ENCODE measurements at regions not wholly inside any gene's neighbourhood (a gene's known extent, or its start where the extent isn't known, plus 50 kb on each side); places are given as distances from the start of the nearest gene placed in this dataset.
A peak's percentile ranks its signal among the peaks of the same experiment; 100 is the strongest.

GRCh38 chr5:35324201-35324600, 93.9 kb upstream of the PRLR start:
- CTCF ChIA-PET, result interaction anchor here (0.5 kb wide), 1 partner anchor 10 kb away, joined by 5 read pairs; no protein-coding TSS in a partner anchor
- peaks cover 18% of the 10 kb centered on the region for H3K9me3 Mint-ChIP-seq (ENCODE audit: low read depth, unreplicated experiment)
- BruUV-seq (replicated peaks), result no TSS peak

GRCh38 chr5:35320029-35320428, 89.7 kb upstream of the PRLR start:
- no peaks in the 10 kb centered on the region for H3K27me3 Mint-ChIP-seq (ENCODE audit: unreplicated experiment)
- no peak for DNase-seq
- H3K4me3 Mint-ChIP-seq (ENCODE audit: low read depth, unreplicated experiment), result no peak overlapping the region
- H3K36me3 Mint-ChIP-seq (ENCODE audit: insufficient read depth, unreplicated experiment), result no peaks in the 10 kb centered on the region
- BruUV-seq (replicated peaks), result no TSS peak
- no peaks in the 10 kb centered on the region for H3K4me1 Mint-ChIP-seq (ENCODE audit: low read depth, unreplicated experiment)
- intact Hi-C loops (cut with micrococcal nuclease; ENCODE audit: unreplicated experiment), result no loop called here
- CTCF ChIA-PET, result no interaction called here
- H3K9me3 Mint-ChIP-seq (ENCODE audit: low read depth, unreplicated experiment), result peaks cover 16% of the 10 kb centered on the region
- H3K27ac Mint-ChIP-seq (ENCODE audit: unreplicated experiment), result no peak overlapping the region
- TF ChIP-seq CTCF (IDR thresholded peaks at IDR 0.05; ENCODE audit: unreplicated experiment), result no peak

More at GRCh38 chr5:35324201-35324600, 93.9 kb upstream of the PRLR start:
- Mint-ChIP-seq H3K27ac (ENCODE audit: unreplicated experiment) (no peak overlapping the region), H3K4me3 (ENCODE audit: low read depth, unreplicated experiment) (no peak overlapping the region), H3K36me3 (ENCODE audit: insufficient read depth, unreplicated experiment) (no peaks in the 10 kb centered on the region), H3K4me1 (ENCODE audit: low read depth, unreplicated experiment) (no peaks in the 10 kb centered on the region), H3K27me3 (ENCODE audit: unreplicated experiment) (no peaks in the 10 kb centered on the region)
- no peak for TF ChIP-seq CTCF (IDR thresholded peaks at IDR 0.05; ENCODE audit: unreplicated experiment)
- no peak for DNase-seq
- intact Hi-C loops (cut with micrococcal nuclease; ENCODE audit: unreplicated experiment), result no loop called here

- peak; percentile 3 for DNase-seq
- Mint-ChIP-seq H3K27me3 (ENCODE audit: unreplicated experiment) (no peaks in the 10 kb centered on the region), H3K9me3 (ENCODE audit: low read depth, unreplicated experiment) (peaks cover 14% of the 10 kb centered on the region), H3K27ac (ENCODE audit: unreplicated experiment) (no peak overlapping the region), H3K4me3 (ENCODE audit: low read depth, unreplicated experiment) (no peak overlapping the region), H3K36me3 (ENCODE audit: insufficient read depth, unreplicated experiment) (no peaks in the 10 kb centered on the region), H3K4me1 (ENCODE audit: low read depth, unreplicated experiment) (no peaks in the 10 kb centered on the region)
- intact Hi-C loops (cut with micrococcal nuclease; ENCODE audit: unreplicated experiment), result no loop called here
- TF ChIP-seq CTCF (IDR thresholded peaks at IDR 0.05; ENCODE audit: unreplicated experiment), result no peak
- CTCF ChIA-PET, result no interaction called here
- no TSS peak for BruUV-seq (replicated peaks)
Observed at GRCh38 chr5:35319333-35320002, 89.2 kb upstream of the PRLR start.

GRCh38 chr5:35317586-35317985, 87.3 kb upstream of the PRLR start:
- Mint-ChIP-seq H3K4me1 (ENCODE audit: low read depth, unreplicated experiment) (no peaks in the 10 kb centered on the region), H3K9me3 (ENCODE audit: low read depth, unreplicated experiment) (peaks cover 12% of the 10 kb centered on the region), H3K36me3 (ENCODE audit: insufficient read depth, unreplicated experiment) (no peaks in the 10 kb centered on the region), H3K27ac (ENCODE audit: unreplicated experiment) (no peak overlapping the region), H3K27me3 (ENCODE audit: unreplicated experiment) (no peaks in the 10 kb centered on the region), H3K4me3 (ENCODE audit: low read depth, unreplicated experiment) (no peak overlapping the region)
- CTCF ChIA-PET, result no interaction called here
- intact Hi-C loops (cut with micrococcal nuclease; ENCODE audit: unreplicated experiment), result no loop called here
- DNase-seq, result no peak
- no peak for TF ChIP-seq CTCF (IDR thresholded peaks at IDR 0.05; ENCODE audit: unreplicated experiment)
- no TSS peak for BruUV-seq (replicated peaks)
